OCI-LY1 (cell line): ENCODE measurements at regions not wholly inside any gene's neighbourhood (a gene's known extent, or its start where the extent isn't known, plus 50 kb on each side); places are given as distances from the start of the nearest gene placed in this dataset.

ENCODE experiments used
- H2AFZ ChIP-seq: fragments of 200-600 bp; sonication (generic), shearing (Covaris generic); 2 replicates; pipeline ENCODE4 v1.6.0; 2014; ENCODE audit warnings: antibody characterized with exemption, mild to moderate bottlenecking, low read length
- H3F3A ChIP-seq: fragments of 200-600 bp; sonication (generic), shearing (Covaris generic); 2 replicates; pipeline ENCODE4 v1.6.0; 2014; ENCODE audit warnings: mild to moderate bottlenecking, antibody characterized with exemption, low read length, moderate library complexity; ENCODE audit not compliant: insufficient read depth
- H3K27ac ChIP-seq: fragments of 200-600 bp; sonication (generic); 2 replicates; pipeline ENCODE4 v1.5.1; 2014; ENCODE audit warnings: low read length, mixed run types, mild to moderate bottlenecking, low read depth; ENCODE audit not compliant: poor library complexity, severe bottlenecking
- H3K27me3 ChIP-seq: fragments of 200-600 bp; sonication (generic); 2 replicates; pipeline ENCODE4 v1.6.0; 2014; ENCODE audit warnings: antibody characterized with exemption, mild to moderate bottlenecking, low read length, moderate library complexity; ENCODE audit not compliant: insufficient read depth
- H3K36me3 ChIP-seq: fragments of 200-600 bp; sonication (generic); 2 replicates; pipeline ENCODE4 v1.6.1; 2014; ENCODE audit warnings: mild to moderate bottlenecking, antibody characterized with exemption, low read length, moderate library complexity, mixed read lengths; ENCODE audit not compliant: insufficient read depth
- H3K4me1 ChIP-seq: fragments of 200-600 bp; sonication (generic); 2 replicates; pipeline ENCODE4 v1.5.1; 2014; ENCODE audit warnings: mild to moderate bottlenecking, low read length, moderate library complexity; ENCODE audit not compliant: insufficient read depth, severe bottlenecking
- H3K4me2 ChIP-seq: fragments of 200-600 bp; sonication (generic), shearing (Covaris generic); 2 replicates; pipeline ENCODE4 v1.6.1; 2014; ENCODE audit warnings: low read length
- H3K4me3 ChIP-seq: fragments of 200-600 bp; sonication (generic); 2 replicates; pipeline ENCODE4 v1.5.1; 2014; ENCODE audit warnings: low read length, low read depth, mild to moderate bottlenecking, mixed read lengths; ENCODE audit not compliant: poor library complexity, severe bottlenecking
- H3K79me2 ChIP-seq: fragments of 200-600 bp; shearing (Covaris generic); 2 replicates; pipeline ENCODE4 v1.6.1; 2016; ENCODE audit warnings: mixed run types, low read length, mixed read lengths; ENCODE audit not compliant: insufficient read depth
- H3K9ac ChIP-seq: fragments of 200-600 bp; sonication (generic), shearing (Covaris generic); 2 replicates; pipeline ENCODE4 v1.6.1; 2014; ENCODE audit warnings: mild to moderate bottlenecking, low read length, mixed read lengths
- H3K9me2 ChIP-seq: fragments of 200-600 bp; sonication (generic), shearing (Covaris generic); 2 replicates; pipeline ENCODE4 v1.6.1; 2014; ENCODE audit warnings: low read depth, mild to moderate bottlenecking, low read length, mixed read lengths
- H3K9me3 ChIP-seq: fragments of 200-600 bp; shearing (Covaris generic); 2 replicates; pipeline ENCODE4 v1.6.1; 2014; ENCODE audit warnings: low read length, mixed read lengths
- H4K20me1 ChIP-seq: fragments of 200-600 bp; sonication (generic), shearing (Covaris generic); 2 replicates; pipeline ENCODE4 v1.6.0; 2016; ENCODE audit warnings: mild to moderate bottlenecking, low read length; ENCODE audit not compliant: insufficient read depth
- CTCF ChIP-seq: fragments of 200-600 bp; sonication (generic), shearing (Covaris generic); IDR thresholded peaks from 2 replicates; pipeline ENCODE4 v1.5.1; 2017; ENCODE audit warnings: mild to moderate bottlenecking, antibody characterized with exemption, low read length, moderate library complexity, mixed read lengths
- EZH2 ChIP-seq: fragments of 200-600 bp; sonication (generic), shearing (Covaris generic); IDR thresholded peaks from 2 replicates; pipeline ENCODE4 v1.8.0; 2017; ENCODE audit warnings: borderline replicate concordance, mixed run types, mild to moderate bottlenecking, antibody characterized with exemption, low read length, moderate library complexity, mixed read lengths

- Histone ChIP-seq H2AFZ (no peak overlapping the region), H3K79me2 (no peaks in the 10 kb centered on the region), H3K36me3 (no peaks in the 10 kb centered on the region), H3K9ac (no peak overlapping the region), H3K9me2 (no peaks in the 10 kb centered on the region), H3K9me3 (no peaks in the 10 kb centered on the region), H3K27me3 (no peaks in the 10 kb centered on the region; the same call in 1 of the 2 replicates), H4K20me1 (no peaks in the 10 kb centered on the region), H3K4me3 (no peak overlapping the region), H3K4me2 (no peak overlapping the region), H3K27ac (no peak overlapping the region), H3K4me1 (no peaks in the 10 kb centered on the region), H3F3A (no peaks in the 10 kb centered on the region)
- TF ChIP-seq CTCF (no peak), EZH2 (no peak)
Measured at GRCh38 chr20:48293671-48294070, 508.4 kb upstream of the SULF2 start.

- Histone ChIP-seq H3K4me2 (no peak overlapping the region), H3K27ac (no peak overlapping the region), H3K79me2 (no peaks in the 10 kb centered on the region)
Measured at GRCh38 chr20:48292806-48293205, 507.5 kb upstream of the SULF2 start.

GRCh38 chr20:48291896-48292295 is 506.6 kb upstream of the SULF2 start:
- H3K36me3 ChIP-seq = no peaks in the 10 kb centered on the region
- no peak for TF ChIP-seq CTCF
- TF ChIP-seq EZH2 = no peak
- no peak overlapping the region for H2AFZ ChIP-seq

More at GRCh38 chr20:48292806-48293205, 507.5 kb upstream of the SULF2 start:
- H3K4me1 ChIP-seq = no peaks in the 10 kb centered on the region
- no peaks in the 10 kb centered on the region for H3F3A ChIP-seq
- no peak overlapping the region for H3K4me3 ChIP-seq
- H2AFZ ChIP-seq = no peak overlapping the region
- H4K20me1 ChIP-seq = no peaks in the 10 kb centered on the region
- H3K9me3 ChIP-seq = no peaks in the 10 kb centered on the region
- no peak overlapping the region for H3K9ac ChIP-seq
- no peaks in the 10 kb centered on the region for H3K36me3 ChIP-seq
- H3K27me3 ChIP-seq = no peaks in the 10 kb centered on the region; the same call in 1 of the 2 replicates
- H3K9me2 ChIP-seq = no peaks in the 10 kb centered on the region
- TF ChIP-seq EZH2 (no peak), CTCF (no peak)

More at GRCh38 chr20:48291896-48292295, 506.6 kb upstream of the SULF2 start:
- no peak overlapping the region for H3K27ac ChIP-seq
- H3K9me2 ChIP-seq = no peaks in the 10 kb centered on the region
- no peaks in the 10 kb centered on the region for H3K9me3 ChIP-seq
- H3K27me3 ChIP-seq = no peaks in the 10 kb centered on the region; the same call in 1 of the 2 replicates
- H3K4me1 ChIP-seq = no peaks in the 10 kb centered on the region
- no peaks in the 10 kb centered on the region for H3K79me2 ChIP-seq
- H4K20me1 ChIP-seq = no peaks in the 10 kb centered on the region
- no peak overlapping the region for H3K9ac ChIP-seq
- no peak overlapping the region for H3K4me3 ChIP-seq
- H3F3A ChIP-seq = no peaks in the 10 kb centered on the region
- H3K4me2 ChIP-seq = no peak overlapping the region
